Central memory CD8-positive, alpha-beta T cell (primary cell): ENCODE measurements at regions not wholly inside any gene's neighbourhood (a gene's known extent, or its start where the extent isn't known, plus 50 kb on each side); places are given as distances from the start of the nearest gene placed in this dataset.
"Not testable (repeated sequence)": the region's sequence is repeated elsewhere in the genome, so short reads cannot be mapped to it uniquely, and the experiment has no call there.

Source experiments
- ATAC-seq: fragments of 150-1000 bp; cut with Tn5 transposase; replicated peaks from 2 replicates; pipeline ENCODE4 v1.10.0; 2022; ENCODE audit warnings: mild to moderate bottlenecking, moderate FRiP score, moderate number of reproducible peaks; ENCODE audit not compliant: poor library complexity, severe bottlenecking; ENCODE audit errors: extremely low read depth
- DNase-seq, 2 donors: peaks; one replicate each; pipeline ENCODE4 v3.0.0; 2021; ENCODE audit warnings: low spot score in 2 of 2
- H3K27ac Mint-ChIP-seq: one replicate; pipeline ENCODE4 v1.8.0; 2022; ENCODE audit warnings: low read depth, mild to moderate bottlenecking, moderate library complexity, mixed read lengths
- H3K27me3 Mint-ChIP-seq: one replicate; pipeline ENCODE4 v1.8.0; 2022; ENCODE audit warnings: mixed read lengths
- H3K36me3 Mint-ChIP-seq: one replicate; pipeline ENCODE4 v1.8.0; 2022; ENCODE audit warnings: mild to moderate bottlenecking, moderate library complexity, mixed read lengths; ENCODE audit not compliant: insufficient read depth
- H3K4me1 Mint-ChIP-seq: one replicate; pipeline ENCODE4 v1.8.0; 2022; ENCODE audit warnings: mixed read lengths
- H3K4me3 Mint-ChIP-seq: one replicate; pipeline ENCODE4 v1.8.0; 2022; ENCODE audit warnings: mild to moderate bottlenecking, moderate library complexity, mixed read lengths
- H3K9me3 Mint-ChIP-seq: one replicate; pipeline ENCODE4 v1.8.0; 2022; ENCODE audit warnings: mixed read lengths

DNA sequence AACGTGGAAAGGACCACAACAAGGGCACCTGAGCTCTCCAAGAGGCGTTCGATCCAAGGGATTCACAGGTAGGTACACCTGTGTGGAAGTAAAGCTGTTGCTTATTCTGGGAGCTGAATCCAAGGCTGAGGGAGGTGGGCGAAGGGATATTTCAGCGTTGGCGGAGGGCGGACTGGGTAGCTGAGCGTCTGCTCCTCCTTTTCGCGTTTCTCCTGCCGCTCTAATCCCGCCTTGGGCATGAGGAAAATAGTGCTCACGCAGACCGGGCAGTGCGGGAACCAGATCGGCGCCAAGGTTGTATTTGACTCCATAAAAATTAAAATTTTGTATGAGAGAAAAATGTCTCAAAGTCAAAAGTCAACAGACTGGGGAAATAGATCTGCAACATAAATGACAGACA, 3966.2 kb upstream of the OR11H1 start:
- peaks cover 20% of the 10 kb centered on the region for H3K9me3 Mint-ChIP-seq
- H3K27ac Mint-ChIP-seq, ATAC-seq, H3K27me3 Mint-ChIP-seq, H3K4me3 Mint-ChIP-seq, DNase-seq, H3K4me1 Mint-ChIP-seq, H3K36me3 Mint-ChIP-seq: not testable (repeated sequence)

DNA sequence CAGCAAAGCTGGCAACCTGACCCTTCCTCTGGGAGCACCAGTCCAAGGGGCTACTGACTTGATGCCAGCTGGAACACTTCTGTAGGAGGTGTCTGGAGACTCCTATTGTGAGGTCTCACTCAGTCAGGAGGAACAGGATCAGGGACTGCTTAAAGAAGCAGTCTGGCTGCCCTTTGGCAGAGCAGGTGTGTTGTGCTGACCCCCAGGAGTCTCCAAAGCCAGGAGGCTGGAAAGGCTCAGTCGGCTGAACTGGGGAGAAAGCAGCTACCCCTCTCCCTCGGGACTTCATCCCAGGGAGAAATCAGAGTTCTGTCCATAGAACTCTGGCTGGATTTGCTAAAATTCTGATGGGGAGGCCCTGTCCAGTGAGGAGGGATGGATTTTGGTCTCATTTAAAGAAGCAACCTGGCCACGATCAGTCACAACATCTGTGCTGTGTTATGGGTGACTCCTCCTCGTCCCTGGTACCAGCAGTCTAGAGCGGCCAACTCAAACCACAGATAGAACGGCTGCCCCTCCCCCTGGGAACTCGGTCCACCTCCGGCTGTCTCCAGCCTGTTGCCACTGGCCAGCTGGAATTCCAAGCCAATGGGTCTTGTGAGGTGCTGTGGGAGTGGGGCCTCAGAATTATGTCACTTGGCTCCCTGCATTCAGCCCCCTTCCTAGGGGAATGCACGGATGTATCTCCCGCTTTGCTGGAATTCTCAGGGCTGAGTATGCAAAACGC, 3959.0 kb upstream of the OR11H1 start:
- H3K9me3 Mint-ChIP-seq, result peaks cover 38% of the 10 kb centered on the region
- H3K4me3 Mint-ChIP-seq, H3K27me3 Mint-ChIP-seq, H3K4me1 Mint-ChIP-seq, H3K36me3 Mint-ChIP-seq, DNase-seq, ATAC-seq, H3K27ac Mint-ChIP-seq: not testable (repeated sequence)

DNA sequence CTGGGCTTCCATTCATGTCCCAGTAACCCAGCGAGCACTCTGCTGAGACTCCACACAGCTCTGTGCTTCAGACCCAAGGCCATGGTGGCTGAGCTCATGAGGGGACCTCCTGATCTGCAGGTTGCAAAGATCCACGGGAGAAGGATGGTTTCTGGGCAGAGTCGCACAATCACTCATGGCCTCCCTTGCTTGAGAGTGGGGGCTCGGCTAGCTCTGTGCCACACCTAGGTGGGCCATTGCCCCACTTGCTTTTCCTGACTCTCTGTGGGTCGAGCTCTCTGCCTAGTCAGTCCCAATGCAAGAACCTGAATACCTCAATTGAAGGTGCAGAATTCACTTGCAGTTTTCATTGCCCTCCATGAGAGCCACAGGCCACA, 3958.4 kb upstream of the OR11H1 start:
- peaks cover 42% of the 10 kb centered on the region for H3K9me3 Mint-ChIP-seq
- not testable (repeated sequence) for H3K4me1 Mint-ChIP-seq, H3K27me3 Mint-ChIP-seq, H3K4me3 Mint-ChIP-seq, H3K36me3 Mint-ChIP-seq, H3K27ac Mint-ChIP-seq, DNase-seq, ATAC-seq

DNA sequence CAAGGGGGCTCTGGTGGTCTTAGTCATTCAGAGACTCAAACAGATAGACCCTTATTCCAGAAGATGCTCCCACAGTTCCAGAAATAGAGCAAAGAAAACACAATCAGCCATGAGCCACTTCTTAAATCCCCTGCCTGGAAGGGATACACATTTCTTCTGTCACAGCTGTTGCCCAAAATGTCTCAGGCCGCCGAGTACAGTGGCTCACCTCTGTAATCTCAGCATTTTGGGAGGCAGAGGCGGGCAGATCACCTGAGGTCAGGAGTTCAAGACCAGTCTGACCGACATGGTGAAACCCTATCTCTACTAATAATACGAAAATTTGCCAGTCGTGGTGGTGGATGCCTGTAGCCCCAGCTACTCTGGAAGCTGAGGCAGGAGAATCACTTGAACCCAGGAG, 3954.8 kb upstream of the OR11H1 start:
- ATAC-seq, H3K36me3 Mint-ChIP-seq, DNase-seq, H3K4me3 Mint-ChIP-seq, H3K4me1 Mint-ChIP-seq, H3K27ac Mint-ChIP-seq, H3K27me3 Mint-ChIP-seq: not testable (repeated sequence)
- peaks cover 42% of the 10 kb centered on the region for H3K9me3 Mint-ChIP-seq

DNA sequence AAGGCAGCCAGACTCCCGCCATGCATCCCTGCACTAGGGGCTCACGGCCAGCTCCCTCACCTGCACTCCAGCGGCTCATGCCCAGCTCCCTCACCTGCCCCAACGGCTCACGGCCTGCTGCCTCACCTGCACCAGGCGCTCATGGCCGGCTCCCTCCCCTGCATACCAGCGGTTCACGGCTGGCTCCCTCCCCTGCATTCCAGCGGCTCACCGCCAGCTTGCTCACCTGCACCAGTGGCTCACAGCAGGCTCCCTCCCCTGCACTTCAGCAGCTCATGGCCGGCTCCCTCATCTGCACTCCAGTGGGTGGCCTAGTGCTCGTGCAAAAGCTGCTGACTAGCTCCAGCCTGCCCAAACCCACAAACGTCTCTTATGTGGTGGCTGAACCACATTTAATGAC, 3953.8 kb upstream of the OR11H1 start:
- peaks cover 40% of the 10 kb centered on the region for H3K9me3 Mint-ChIP-seq
- not testable (repeated sequence) for ATAC-seq, H3K4me1 Mint-ChIP-seq, H3K27ac Mint-ChIP-seq, H3K27me3 Mint-ChIP-seq, H3K4me3 Mint-ChIP-seq, DNase-seq, H3K36me3 Mint-ChIP-seq

DNA sequence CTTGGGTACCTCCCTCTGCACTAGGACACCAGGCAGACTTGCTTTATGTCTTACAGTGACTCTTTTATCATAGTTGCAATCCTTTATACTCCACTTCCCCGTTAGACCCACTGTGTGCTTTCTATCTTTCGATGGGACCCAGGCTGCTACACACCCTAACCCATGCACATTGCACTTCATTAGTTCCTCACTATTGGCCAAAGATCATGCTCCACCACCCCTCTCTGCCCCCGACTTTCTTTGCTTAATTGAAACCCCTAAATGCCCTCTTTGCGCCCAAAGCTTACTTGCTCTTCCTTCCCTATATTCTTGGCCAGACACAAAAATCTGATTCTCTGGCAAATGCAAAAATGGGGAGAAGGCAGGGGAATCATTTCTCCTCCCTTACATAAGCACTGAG, 3953.3 kb upstream of the OR11H1 start:
- H3K4me1 Mint-ChIP-seq, H3K27ac Mint-ChIP-seq, DNase-seq, ATAC-seq, H3K4me3 Mint-ChIP-seq, H3K27me3 Mint-ChIP-seq, H3K36me3 Mint-ChIP-seq: not testable (repeated sequence)
- peaks cover 44% of the 10 kb centered on the region for H3K9me3 Mint-ChIP-seq

DNA sequence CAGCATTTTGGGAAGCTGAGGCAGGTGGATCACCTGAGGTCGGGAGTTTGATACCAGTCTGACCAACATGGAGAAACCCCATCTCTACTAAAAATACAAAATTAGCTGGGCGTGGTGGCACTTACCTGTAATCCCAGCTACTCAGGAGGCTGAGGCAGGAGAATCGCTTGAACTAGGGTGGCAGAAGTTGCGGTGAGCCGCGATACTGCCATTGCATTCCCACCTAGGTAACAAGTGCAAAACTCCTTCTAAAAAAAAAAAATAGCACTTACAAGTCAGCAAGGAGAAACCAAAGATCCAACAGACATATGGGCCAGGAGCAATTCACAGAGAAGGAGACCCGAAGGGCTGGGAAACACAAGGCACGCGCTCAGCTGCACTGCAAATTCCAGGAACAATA, 3951.3 kb upstream of the OR11H1 start:
- not testable (repeated sequence) for H3K36me3 Mint-ChIP-seq

DNA sequence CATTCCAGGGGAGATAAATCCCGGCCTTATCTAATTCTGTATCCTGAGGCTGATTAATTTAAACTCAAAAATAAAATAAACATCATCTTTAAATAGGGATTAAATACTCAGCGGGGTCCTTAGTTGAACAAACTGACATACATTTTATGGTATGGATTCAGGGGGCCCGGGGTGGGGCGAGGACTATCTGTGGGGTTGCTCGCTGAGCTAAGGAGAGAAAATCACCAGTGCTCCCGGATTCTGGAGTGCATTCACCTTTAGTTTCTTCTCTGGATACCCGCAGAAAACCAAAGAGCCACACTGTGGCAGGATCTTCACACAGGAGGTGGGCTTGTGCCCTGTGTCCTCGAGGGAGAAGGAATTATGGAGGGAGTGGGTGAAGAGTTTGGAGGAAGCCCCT, 3949.9 kb upstream of the OR11H1 start:
- not testable (repeated sequence) for H3K4me1 Mint-ChIP-seq, H3K27ac Mint-ChIP-seq, ATAC-seq, H3K4me3 Mint-ChIP-seq, DNase-seq, H3K36me3 Mint-ChIP-seq, H3K27me3 Mint-ChIP-seq
- peaks cover 42% of the 10 kb centered on the region for H3K9me3 Mint-ChIP-seq

More for the DNA sequence above, 3951.3 kb upstream of the OR11H1 start:
- not testable (repeated sequence) for H3K27ac Mint-ChIP-seq, H3K27me3 Mint-ChIP-seq, H3K4me3 Mint-ChIP-seq, DNase-seq, ATAC-seq, H3K4me1 Mint-ChIP-seq
- peaks cover 44% of the 10 kb centered on the region for H3K9me3 Mint-ChIP-seq

DNA sequence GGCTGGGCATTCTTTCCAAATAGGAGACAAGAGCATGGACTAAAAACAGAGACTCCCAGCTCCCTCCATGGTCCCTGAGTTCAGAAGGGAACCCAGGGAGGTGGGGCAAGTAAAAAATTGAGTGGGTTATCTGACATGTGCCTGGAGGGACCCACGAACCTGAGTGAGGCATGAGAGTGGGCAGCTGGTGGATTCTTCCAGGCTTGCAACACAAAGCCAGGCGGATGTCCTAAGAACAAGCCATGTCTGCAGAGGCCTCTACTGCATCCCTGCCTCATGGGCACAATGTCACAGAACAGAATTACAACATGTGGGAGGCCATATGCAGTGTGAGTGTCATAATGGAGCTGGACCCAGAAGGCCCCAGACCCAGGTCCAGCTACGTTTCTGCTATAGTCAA, 3949.4 kb upstream of the OR11H1 start:
- peaks cover 46% of the 10 kb centered on the region for H3K9me3 Mint-ChIP-seq
- H3K36me3 Mint-ChIP-seq, H3K4me3 Mint-ChIP-seq, H3K4me1 Mint-ChIP-seq, H3K27ac Mint-ChIP-seq, ATAC-seq, DNase-seq, H3K27me3 Mint-ChIP-seq: not testable (repeated sequence)

DNA sequence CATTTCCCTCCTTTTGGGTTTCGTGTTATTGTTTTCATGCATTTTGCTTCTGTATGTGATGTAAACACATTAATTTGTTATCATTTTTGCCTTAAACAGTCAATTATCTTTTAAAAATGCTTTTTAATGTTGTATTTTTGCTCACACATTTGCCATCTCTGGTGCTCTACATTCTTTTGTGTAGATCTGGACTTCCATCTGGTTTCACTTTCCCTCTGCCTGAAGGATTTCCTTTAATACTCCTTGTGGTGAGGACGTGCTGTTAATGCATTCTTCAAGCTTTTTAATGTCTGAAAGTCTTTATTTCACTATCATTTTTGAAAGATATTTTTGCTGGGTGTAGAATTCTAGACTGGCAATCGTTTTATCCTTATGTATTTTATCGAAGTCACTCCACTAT, 3945.9 kb upstream of the OR11H1 start:
- not testable (repeated sequence) for H3K36me3 Mint-ChIP-seq, DNase-seq, H3K4me3 Mint-ChIP-seq, H3K27me3 Mint-ChIP-seq, ATAC-seq, H3K27ac Mint-ChIP-seq, H3K4me1 Mint-ChIP-seq
- H3K9me3 Mint-ChIP-seq, result peaks cover 42% of the 10 kb centered on the region

DNA sequence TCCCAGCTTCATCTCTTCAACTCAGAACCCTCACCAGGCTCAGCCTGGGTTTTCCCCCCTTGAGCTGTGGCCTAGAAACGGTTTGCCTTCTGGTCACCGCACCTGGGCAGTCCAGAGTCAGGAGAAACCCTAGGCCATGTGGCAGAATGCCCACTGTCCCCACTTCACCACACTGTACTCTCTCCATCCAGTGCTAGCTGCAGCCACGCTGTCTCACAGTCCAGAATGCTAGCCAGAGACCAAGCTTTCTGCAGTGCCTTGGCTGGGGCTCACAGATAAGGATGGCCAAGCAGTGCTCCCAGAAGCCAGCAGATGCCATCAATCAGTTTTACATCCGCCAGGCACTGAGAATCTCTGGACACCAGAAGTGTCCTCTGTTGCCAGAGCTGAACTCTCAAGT, 3943.8 kb upstream of the OR11H1 start:
- ATAC-seq, H3K27me3 Mint-ChIP-seq, H3K36me3 Mint-ChIP-seq, H3K4me3 Mint-ChIP-seq, DNase-seq, H3K4me1 Mint-ChIP-seq, H3K27ac Mint-ChIP-seq: not testable (repeated sequence)
- H3K9me3 Mint-ChIP-seq, result peaks cover 33% of the 10 kb centered on the region

DNA sequence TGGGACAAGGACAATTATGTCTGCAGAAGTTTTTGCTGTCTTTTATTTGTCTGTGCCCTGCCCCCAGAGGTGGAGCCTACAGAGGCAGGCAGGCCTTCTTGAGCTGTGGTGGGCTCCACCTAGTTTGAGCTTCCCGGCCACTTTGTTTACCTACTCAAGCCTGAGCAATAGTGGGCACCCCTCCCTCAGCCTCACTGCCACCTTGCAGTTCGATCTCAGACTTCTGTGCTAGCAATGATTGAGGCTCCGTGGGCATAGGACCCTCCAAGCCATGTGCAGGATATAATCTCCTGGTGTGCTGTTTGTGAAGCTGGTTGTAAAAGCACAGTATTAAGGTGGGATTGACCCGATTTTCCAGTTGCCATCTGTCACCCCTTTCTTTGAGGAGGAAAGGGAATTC, 3933.4 kb upstream of the OR11H1 start:
- H3K4me3 Mint-ChIP-seq, DNase-seq, H3K36me3 Mint-ChIP-seq, H3K27me3 Mint-ChIP-seq, H3K4me1 Mint-ChIP-seq, H3K27ac Mint-ChIP-seq, ATAC-seq: not testable (repeated sequence)
- H3K9me3 Mint-ChIP-seq, result peaks cover 40% of the 10 kb centered on the region

DNA sequence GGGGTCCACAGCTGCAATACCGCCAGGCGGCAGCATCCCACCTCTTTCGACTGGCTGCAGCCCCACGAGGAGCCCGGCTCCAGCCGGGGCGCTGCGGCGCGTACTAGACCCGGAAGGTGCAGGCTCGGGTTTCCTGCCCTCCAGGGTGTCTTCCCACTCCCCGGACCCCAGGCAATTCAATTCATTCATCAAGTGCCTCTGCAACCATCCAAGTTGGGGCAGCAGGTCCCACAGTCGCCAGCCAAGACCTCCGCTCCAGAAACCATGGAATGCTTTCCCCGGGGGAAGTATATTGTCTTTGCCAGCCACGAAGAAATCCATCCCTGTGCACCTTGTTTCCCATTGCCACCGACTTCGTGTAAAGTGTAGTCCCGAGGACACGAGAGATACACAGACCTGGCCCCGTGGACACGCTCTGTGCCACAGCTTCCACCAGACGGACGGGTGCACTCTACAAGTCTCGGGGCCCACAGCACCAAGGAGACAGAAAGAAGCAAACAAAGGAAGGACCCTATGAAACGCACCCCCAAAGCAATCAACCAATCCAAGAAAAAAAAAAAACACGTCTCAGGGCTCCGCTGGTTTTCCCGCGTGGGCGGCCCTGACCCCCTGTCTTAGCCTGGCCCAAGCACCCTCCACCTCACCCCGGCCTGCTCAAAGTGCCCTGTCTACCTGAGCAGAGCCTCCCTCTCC, 3930.2 kb upstream of the OR11H1 start:
- ATAC-seq, H3K4me3 Mint-ChIP-seq, H3K27ac Mint-ChIP-seq, H3K4me1 Mint-ChIP-seq, H3K27me3 Mint-ChIP-seq, H3K36me3 Mint-ChIP-seq, DNase-seq: not testable (repeated sequence)
- H3K9me3 Mint-ChIP-seq, result peaks cover 20% of the 10 kb centered on the region
